GM18502 (cell line): ENCODE measurements at regions not wholly inside any gene's neighbourhood (a gene's known extent, or its start where the extent isn't known, plus 50 kb on each side); places are given as distances from the start of the nearest gene placed in this dataset.
"Not testable (repeated sequence)": the region's sequence is repeated elsewhere in the genome, so short reads cannot be mapped to it uniquely, and the experiment has no call there.

ENCODE experiments used
- ATAC-seq: cut with Tn5 transposase; IDR thresholded peaks from one replicate; pipeline ENCODE4 v1.9.1; 2021; ENCODE audit warnings: mild to moderate bottlenecking; ENCODE audit not compliant: unreplicated experiment, poor library complexity

GRCh38 chr10:78096486-78096885 lies 62.8 kb downstream of the RPS24 start:
- ATAC-seq, result not testable (repeated sequence)

GRCh38 chr10:78102593-78102992 lies 68.9 kb downstream of the RPS24 start:
- ATAC-seq, result not testable (repeated sequence)

- no peak for ATAC-seq
Observed at GRCh38 chr10:78109210-78109609, 75.5 kb downstream of the RPS24 start.

GRCh38 chr10:78115135-78115853 lies 81.6 kb downstream of the RPS24 start:
- ATAC-seq, result no peak

- no peak for ATAC-seq
Observed at GRCh38 chr10:78116361-78116760, 82.7 kb downstream of the RPS24 start.

GRCh38 chr10:78118591-78118990 lies 84.9 kb downstream of the RPS24 start:
- no peak for ATAC-seq

GRCh38 chr10:78121801-78122200 lies 88.1 kb downstream of the RPS24 start:
- ATAC-seq, result no peak

- no peak for ATAC-seq
Observed at GRCh38 chr10:78124167-78124566, 90.5 kb downstream of the RPS24 start.

GRCh38 chr10:78129211-78129610 lies 95.5 kb downstream of the RPS24 start:
- no peak for ATAC-seq

GRCh38 chr10:78130966-78131710 lies 97.5 kb downstream of the RPS24 start:
- ATAC-seq, result no peak

GRCh38 chr10:78134773-78135306 lies 101.2 kb downstream of the RPS24 start:
- no peak for ATAC-seq

- no peak for ATAC-seq
Observed at GRCh38 chr10:78137147-78137546, 103.5 kb downstream of the RPS24 start.

GRCh38 chr10:78139341-78139740 lies 105.7 kb downstream of the RPS24 start:
- ATAC-seq, result no peak

- ATAC-seq, result no peak
Observed at GRCh38 chr10:78140066-78140630, 106.5 kb downstream of the RPS24 start.

- ATAC-seq, result no peak
Observed at GRCh38 chr10:78143576-78143975, 109.9 kb downstream of the RPS24 start.

- no peak for ATAC-seq
Observed at GRCh38 chr10:78146200-78146599, 112.5 kb downstream of the RPS24 start.

GRCh38 chr10:78147202-78147601 lies 113.5 kb downstream of the RPS24 start:
- ATAC-seq, result no peak

- ATAC-seq, result no peak
Observed at GRCh38 chr10:78148216-78148960, 114.7 kb downstream of the RPS24 start.

- ATAC-seq, result no peak
Observed at GRCh38 chr10:78148961-78149612, 115.4 kb downstream of the RPS24 start.

- ATAC-seq, result no peak
Observed at GRCh38 chr10:78150756-78151155, 117.1 kb downstream of the RPS24 start.
